ENCODE measurements at regions not wholly inside any gene's neighbourhood (a gene's known extent, or its start where the extent isn't known, plus 50 kb on each side); places are given as distances from the start of the nearest gene placed in this dataset.

DNA sequence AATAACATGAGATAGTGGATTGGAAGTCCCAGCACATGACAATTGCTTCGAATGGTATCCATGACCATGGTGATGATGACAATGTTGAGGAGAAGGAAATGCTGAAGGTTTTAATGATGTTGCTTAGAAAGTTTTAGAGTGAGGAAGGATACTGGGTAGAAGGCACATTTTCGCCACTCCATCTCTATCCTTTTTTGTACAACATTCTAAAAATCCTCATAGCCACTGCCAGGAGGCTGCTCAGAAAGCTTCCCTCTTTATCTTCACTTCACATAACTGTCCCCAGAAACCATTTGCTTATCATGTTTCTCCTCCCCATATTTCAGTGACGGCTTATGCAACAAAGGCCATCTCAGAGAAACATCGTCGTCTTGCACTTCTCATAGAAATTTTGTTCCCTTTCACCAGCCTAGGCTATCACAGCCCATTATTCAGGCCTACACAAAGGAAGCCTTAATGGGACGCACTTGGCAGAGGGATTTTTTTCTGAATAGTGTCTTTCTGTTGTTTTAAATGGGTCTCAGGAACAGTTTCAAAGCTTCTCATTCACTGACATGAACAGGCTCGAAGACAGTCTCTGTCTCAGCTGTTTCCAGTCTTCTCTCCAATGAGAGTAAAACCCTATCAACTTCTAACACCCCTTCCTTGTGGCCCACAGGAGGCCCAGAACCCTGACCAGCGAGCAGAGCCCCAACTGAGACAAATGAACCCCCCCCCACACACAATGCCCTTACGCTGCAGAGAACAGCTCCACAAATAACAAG, 506.7 kb downstream of the HAPSTR1 start:
- Histone ChIP-seq H3K4me1 (no peaks in the 10 kb centered on the region), H3K36me3 (no peaks in the 10 kb centered on the region), H3K4me3 (no peak overlapping the region), H3K9me3 (no peaks in the 10 kb centered on the region), H3K27me3 (no peaks in the 10 kb centered on the region), H3K27ac (no peak overlapping the region)
- TF ChIP-seq, protein P1, sequence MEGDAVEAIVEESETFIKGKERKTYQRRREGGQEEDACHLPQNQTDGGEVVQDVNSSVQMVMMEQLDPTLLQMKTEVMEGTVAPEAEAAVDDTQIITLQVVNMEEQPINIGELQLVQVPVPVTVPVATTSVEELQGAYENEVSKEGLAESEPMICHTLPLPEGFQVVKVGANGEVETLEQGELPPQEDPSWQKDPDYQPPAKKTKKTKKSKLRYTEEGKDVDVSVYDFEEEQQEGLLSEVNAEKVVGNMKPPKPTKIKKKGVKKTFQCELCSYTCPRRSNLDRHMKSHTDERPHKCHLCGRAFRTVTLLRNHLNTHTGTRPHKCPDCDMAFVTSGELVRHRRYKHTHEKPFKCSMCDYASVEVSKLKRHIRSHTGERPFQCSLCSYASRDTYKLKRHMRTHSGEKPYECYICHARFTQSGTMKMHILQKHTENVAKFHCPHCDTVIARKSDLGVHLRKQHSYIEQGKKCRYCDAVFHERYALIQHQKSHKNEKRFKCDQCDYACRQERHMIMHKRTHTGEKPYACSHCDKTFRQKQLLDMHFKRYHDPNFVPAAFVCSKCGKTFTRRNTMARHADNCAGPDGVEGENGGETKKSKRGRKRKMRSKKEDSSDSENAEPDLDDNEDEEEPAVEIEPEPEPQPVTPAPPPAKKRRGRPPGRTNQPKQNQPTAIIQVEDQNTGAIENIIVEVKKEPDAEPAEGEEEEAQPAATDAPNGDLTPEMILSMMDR (IDR thresholded peaks at IDR 0.05), result no peak
- intact Hi-C loops (cut with DNase I), result no loop called here
- DNase-seq (no peak), ATAC-seq (no peak)

DNA sequence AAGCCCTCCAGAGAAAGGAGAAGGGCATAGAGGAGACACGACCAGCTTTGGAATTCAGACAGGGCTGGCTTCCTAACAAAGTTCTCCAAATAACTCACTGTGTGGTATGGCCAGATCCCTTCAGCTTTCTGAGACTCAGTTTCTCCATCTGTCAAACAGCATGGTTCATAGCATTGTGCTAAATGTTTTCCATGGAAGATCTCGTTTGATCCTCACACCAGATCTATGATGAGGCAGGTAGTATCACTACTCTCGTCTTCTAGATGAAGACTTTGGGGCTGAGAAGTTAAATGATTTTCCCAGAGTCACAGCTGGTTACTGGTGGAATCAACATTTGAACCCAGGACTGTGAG, 507.3 kb downstream of the HAPSTR1 start:
- H3K4me3 ChIP-seq, result no peak overlapping the region
- H3K27ac ChIP-seq, result no peak overlapping the region
- H3K27me3 ChIP-seq, result no peaks in the 10 kb centered on the region
- intact Hi-C loops (cut with DNase I), result no loop called here
- no peak for ATAC-seq
- no peaks in the 10 kb centered on the region for H3K9me3 ChIP-seq
- no peaks in the 10 kb centered on the region for H3K4me1 ChIP-seq
- H3K36me3 ChIP-seq, result no peaks in the 10 kb centered on the region
- DNase-seq, result no peak
- TF ChIP-seq, protein P1 (IDR thresholded peaks at IDR 0.05), result no peak

DNA sequence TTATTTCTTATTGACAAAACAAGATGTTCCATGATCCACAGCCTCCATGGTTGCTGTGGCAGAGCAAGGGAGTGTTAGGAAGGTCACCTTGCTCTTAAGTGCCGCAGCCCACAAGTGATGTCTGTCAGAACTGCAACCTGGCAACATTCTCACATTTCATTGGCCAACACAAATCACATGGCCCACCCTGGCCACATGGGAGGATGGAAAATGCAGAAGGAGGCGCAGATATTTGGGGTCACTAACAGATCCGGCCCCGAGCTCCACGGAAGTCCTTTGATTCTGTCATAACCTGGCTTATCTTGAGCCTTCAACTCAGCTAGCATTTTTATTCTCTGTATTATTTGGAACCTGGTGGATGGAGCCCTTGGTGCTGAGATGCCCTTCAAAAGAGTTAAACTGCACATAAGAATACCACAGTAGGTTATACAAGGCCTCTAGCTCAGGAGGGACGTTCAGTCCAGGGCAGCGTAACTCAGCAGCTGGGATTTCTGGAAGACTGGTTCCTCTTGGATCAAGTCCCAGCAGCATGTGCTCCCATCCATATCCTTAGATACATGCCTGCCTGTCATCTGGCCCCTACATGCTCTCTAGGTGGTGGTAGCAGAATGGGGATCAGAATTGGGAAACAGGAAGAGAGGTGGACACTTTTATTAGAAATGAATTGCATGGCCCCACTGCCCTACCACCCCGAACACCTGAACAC, 508.1 kb downstream of the HAPSTR1 start:
- Histone ChIP-seq H3K4me3 (no peak overlapping the region), H3K9me3 (no peaks in the 10 kb centered on the region), H3K36me3 (no peaks in the 10 kb centered on the region), H3K27me3 (no peaks in the 10 kb centered on the region), H3K27ac (no peak overlapping the region), H3K4me1 (no peaks in the 10 kb centered on the region)
- no peak for ATAC-seq
- intact Hi-C loops (cut with DNase I), result no loop called here
- no peak for DNase-seq
- TF ChIP-seq, protein P1 (IDR thresholded peaks at IDR 0.05), result no peak

DNA sequence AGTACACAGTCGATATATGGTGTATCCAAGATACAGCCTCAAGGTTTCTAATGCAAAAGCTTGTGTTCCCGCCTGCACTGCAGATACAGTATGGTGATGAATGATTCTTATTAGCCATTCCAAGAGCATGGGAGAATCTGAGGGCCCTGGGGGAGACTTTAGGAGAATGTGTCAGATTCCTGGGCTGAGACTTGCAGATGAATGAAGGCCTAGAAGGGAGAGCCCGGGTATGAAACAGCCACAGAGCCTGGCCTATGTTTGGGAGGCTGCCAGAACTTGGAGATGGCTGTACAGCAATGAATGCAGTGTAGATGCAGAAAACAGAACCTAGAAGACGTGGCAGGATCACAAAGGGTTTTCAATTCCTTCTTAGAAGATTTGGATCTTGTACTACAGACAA, 510.7 kb downstream of the HAPSTR1 start:
- intact Hi-C loops (cut with DNase I), result no loop called here
- no peak for DNase-seq
- TF ChIP-seq, protein P1 (IDR thresholded peaks at IDR 0.05), result no peak

DNA sequence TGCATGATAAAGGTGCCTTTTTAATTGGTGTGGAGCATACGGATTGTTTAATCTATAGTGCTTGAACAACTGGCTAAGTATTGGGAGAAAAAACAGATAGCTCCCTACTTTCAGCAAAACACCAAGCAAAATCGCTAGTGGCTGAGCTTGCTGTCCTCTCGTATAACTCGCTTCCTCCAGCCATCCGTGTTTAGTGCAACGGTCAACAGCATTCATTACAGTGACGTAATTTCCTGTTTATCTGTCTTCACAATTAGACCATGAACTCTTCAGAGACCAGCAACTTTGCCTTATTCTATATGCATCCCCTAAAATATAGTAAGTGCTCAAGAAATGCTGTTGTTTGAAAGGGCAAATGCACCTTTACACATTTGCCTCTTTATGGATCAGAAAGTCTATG, 511.9 kb downstream of the HAPSTR1 start:
- ATAC-seq (no peak), DNase-seq (no peak)
- no peaks in the 10 kb centered on the region for H3K27me3 ChIP-seq
- H3K36me3 ChIP-seq, result no peaks in the 10 kb centered on the region
- H3K4me1 ChIP-seq, result no peaks in the 10 kb centered on the region
- TF ChIP-seq, protein P1 (IDR thresholded peaks at IDR 0.05), result no peak
- intact Hi-C loops (cut with DNase I), result no loop called here
- H3K4me3 ChIP-seq, result no peak overlapping the region
- no peaks in the 10 kb centered on the region for H3K9me3 ChIP-seq
- no peak overlapping the region for H3K27ac ChIP-seq

More for the DNA sequence above, 510.7 kb downstream of the HAPSTR1 start:
- Histone ChIP-seq H3K36me3 (no peaks in the 10 kb centered on the region), H3K4me3 (no peak overlapping the region), H3K4me1 (no peaks in the 10 kb centered on the region), H3K9me3 (no peaks in the 10 kb centered on the region), H3K27ac (no peak overlapping the region), H3K27me3 (no peaks in the 10 kb centered on the region)
- ATAC-seq, result no peak
